ENCODE measurements at regions not wholly inside any gene's neighbourhood (a gene's known extent, or its start where the extent isn't known, plus 50 kb on each side); places are given as distances from the start of the nearest gene placed in this dataset.

GRCh38 chr4:53676402-53676871 lies 85.2 kb upstream of the LNX1 start:
- H3K4me3 ChIP-seq (ENCODE audit: low read depth, low read length) = no peak overlapping the region
- no peak for DNase-seq (ENCODE audit: low read depth, low spot score)
- H3K27ac ChIP-seq (ENCODE audit: low read depth, low read length) = no peak overlapping the region
- no peaks in the 10 kb centered on the region for H3K27me3 ChIP-seq (ENCODE audit: control insufficient read depth, insufficient read depth, low read length)
- POLR2A ChIA-PET = no interaction called here
- no peaks in the 10 kb centered on the region for H3K9me3 ChIP-seq (ENCODE audit: control insufficient read depth, insufficient read depth, low read length)
- TF ChIP-seq, protein P1, sequence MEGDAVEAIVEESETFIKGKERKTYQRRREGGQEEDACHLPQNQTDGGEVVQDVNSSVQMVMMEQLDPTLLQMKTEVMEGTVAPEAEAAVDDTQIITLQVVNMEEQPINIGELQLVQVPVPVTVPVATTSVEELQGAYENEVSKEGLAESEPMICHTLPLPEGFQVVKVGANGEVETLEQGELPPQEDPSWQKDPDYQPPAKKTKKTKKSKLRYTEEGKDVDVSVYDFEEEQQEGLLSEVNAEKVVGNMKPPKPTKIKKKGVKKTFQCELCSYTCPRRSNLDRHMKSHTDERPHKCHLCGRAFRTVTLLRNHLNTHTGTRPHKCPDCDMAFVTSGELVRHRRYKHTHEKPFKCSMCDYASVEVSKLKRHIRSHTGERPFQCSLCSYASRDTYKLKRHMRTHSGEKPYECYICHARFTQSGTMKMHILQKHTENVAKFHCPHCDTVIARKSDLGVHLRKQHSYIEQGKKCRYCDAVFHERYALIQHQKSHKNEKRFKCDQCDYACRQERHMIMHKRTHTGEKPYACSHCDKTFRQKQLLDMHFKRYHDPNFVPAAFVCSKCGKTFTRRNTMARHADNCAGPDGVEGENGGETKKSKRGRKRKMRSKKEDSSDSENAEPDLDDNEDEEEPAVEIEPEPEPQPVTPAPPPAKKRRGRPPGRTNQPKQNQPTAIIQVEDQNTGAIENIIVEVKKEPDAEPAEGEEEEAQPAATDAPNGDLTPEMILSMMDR (IDR thresholded peaks at IDR 0.05; ENCODE audit: low read depth, low read length) = no peak
- CTCF ChIA-PET = interaction anchor here (0.9 kb wide), 1 partner anchor 661 kb away, joined by 3 read pairs; no protein-coding TSS in a partner anchor

DNA sequence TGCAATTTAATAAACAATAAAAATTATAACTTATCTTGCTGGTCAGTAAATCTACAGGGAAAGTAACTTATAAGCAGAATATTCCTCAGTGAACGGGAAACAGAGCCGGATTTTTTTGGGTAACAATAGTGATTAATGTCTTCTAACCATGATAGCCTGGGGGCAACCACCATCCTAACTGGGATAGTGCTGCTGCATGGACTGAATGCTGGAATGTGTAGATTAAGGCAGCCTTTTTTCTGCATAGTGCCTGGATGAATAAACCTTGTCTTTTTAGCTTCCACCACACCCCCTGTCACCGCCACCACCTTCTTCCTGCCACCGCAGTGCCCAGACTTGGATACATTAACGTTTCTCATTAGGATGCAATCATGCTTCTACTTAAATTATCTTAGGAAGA lies 83.6 kb upstream of the LNX1 start:
- no peak overlapping the region for H3K27ac ChIP-seq (ENCODE audit: low read depth, low read length)
- no peaks in the 10 kb centered on the region for H3K9me3 ChIP-seq (ENCODE audit: control insufficient read depth, insufficient read depth, low read length)
- no peaks in the 10 kb centered on the region for H3K27me3 ChIP-seq (ENCODE audit: control insufficient read depth, insufficient read depth, low read length)
- TF ChIP-seq, protein P1 (IDR thresholded peaks at IDR 0.05; ENCODE audit: low read depth, low read length) = no peak
- ChIA-PET POLR2A (no interaction called here), CTCF (no interaction called here)
- no peak overlapping the region for H3K4me3 ChIP-seq (ENCODE audit: low read depth, low read length)
- no peak for DNase-seq (ENCODE audit: low read depth, low spot score)

GRCh38 chr4:53672873-53673272 lies 81.6 kb upstream of the LNX1 start:
- TF ChIP-seq, protein P1 (IDR thresholded peaks at IDR 0.05; ENCODE audit: low read depth, low read length) = no peak
- DNase-seq (ENCODE audit: low read depth, low spot score) = no peak
- ChIA-PET CTCF (interaction anchor here (1.1 kb wide), 2 partner anchors 16 to 561 kb away, joined by 3 read pairs; no protein-coding TSS in a partner anchor), POLR2A (no interaction called here)
- no peaks in the 10 kb centered on the region for H3K27me3 ChIP-seq (ENCODE audit: control insufficient read depth, insufficient read depth, low read length)
- H3K27ac ChIP-seq (ENCODE audit: low read depth, low read length) = no peak overlapping the region
- H3K9me3 ChIP-seq (ENCODE audit: control insufficient read depth, insufficient read depth, low read length) = no peaks in the 10 kb centered on the region
- no peak overlapping the region for H3K4me3 ChIP-seq (ENCODE audit: low read depth, low read length)

GRCh38 chr4:53671757-53672156 lies 80.5 kb upstream of the LNX1 start:
- Histone ChIP-seq H3K9me3 (ENCODE audit: control insufficient read depth, insufficient read depth, low read length) (no peaks in the 10 kb centered on the region), H3K27ac (ENCODE audit: low read depth, low read length) (no peak overlapping the region), H3K4me3 (ENCODE audit: low read depth, low read length) (no peak overlapping the region), H3K27me3 (ENCODE audit: control insufficient read depth, insufficient read depth, low read length) (no peaks in the 10 kb centered on the region)
- TF ChIP-seq, protein P1 (IDR thresholded peaks at IDR 0.05; ENCODE audit: low read depth, low read length) = no peak
- POLR2A ChIA-PET = no interaction called here
- DNase-seq (ENCODE audit: low read depth, low spot score) = no peak
- CTCF ChIA-PET = no interaction called here

GRCh38 chr4:53659737-53660136 lies 68.5 kb upstream of the LNX1 start:
- no peaks in the 10 kb centered on the region for H3K27me3 ChIP-seq (ENCODE audit: control insufficient read depth, insufficient read depth, low read length)
- TF ChIP-seq, protein P1 (IDR thresholded peaks at IDR 0.05; ENCODE audit: low read depth, low read length) = no peak
- DNase-seq (ENCODE audit: low read depth, low spot score) = no peak
- H3K4me3 ChIP-seq (ENCODE audit: low read depth, low read length) = no peak overlapping the region
- POLR2A ChIA-PET = no interaction called here
- H3K27ac ChIP-seq (ENCODE audit: low read depth, low read length) = no peak overlapping the region
- CTCF ChIA-PET = no interaction called here
- no peaks in the 10 kb centered on the region for H3K9me3 ChIP-seq (ENCODE audit: control insufficient read depth, insufficient read depth, low read length)
